ENCODE measurements at regions not wholly inside any gene's neighbourhood (a gene's known extent, or its start where the extent isn't known, plus 50 kb on each side); places are given as distances from the start of the nearest gene placed in this dataset.

GRCh38 chr22:49600468-49600867 lies 227.2 kb downstream of the BRD1 start:
- TF ChIP-seq CTCF (IDR thresholded peaks at IDR 0.05): no peak
- no peak for TF ChIP-seq POLR2A (IDR thresholded peaks at IDR 0.05)
